ENCODE measurements at regions not wholly inside any gene's neighbourhood (a gene's known extent, or its start where the extent isn't known, plus 50 kb on each side); places are given as distances from the start of the nearest gene placed in this dataset.

- Mint-ChIP-seq H3K27me3 (ENCODE audit: low read depth) (no peaks in the 10 kb centered on the region), H3K9me3 (peaks cover 7% of the 10 kb centered on the region), H3K36me3 (ENCODE audit: low read depth) (peaks cover 2% of the 10 kb centered on the region), H3K4me1 (no peaks in the 10 kb centered on the region), H3K4me3 (no peak overlapping the region), H3K27ac (ENCODE audit: unreplicated experiment) (no peak overlapping the region)
- DNase-seq (ENCODE audit: low read depth, low spot score) = no peak
- no peak for TF ChIP-seq CTCF (conservative IDR thresholded peaks at IDR 0.05)
These were observed 54.6 kb upstream of the FAM3C start for GRCh38 chr7:121450631-121451198.

DNA sequence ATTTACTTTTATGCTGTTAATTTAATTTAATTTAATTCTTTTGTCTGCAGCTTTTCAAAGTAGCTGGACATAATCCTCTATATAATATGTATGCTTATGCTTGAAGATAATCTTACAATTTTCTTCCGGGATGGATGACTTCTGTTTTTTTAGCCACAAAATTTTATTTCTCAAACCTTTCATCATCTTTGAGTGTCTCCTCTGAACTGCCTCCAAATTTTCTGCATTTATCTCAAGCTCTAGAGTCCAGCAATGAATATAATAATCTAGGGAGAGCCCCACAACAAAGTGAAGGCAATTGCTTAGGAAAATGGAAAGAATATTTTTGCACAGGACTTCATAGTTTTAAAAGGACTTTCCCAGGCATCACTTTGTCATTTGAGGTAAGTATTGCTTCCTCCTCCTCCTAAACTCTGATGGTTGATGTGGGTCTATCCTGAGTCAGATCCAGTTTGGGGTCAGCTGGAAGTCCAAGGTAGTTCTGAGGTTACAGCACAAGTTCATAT lies 53.7 kb upstream of the FAM3C start:
- H3K4me1 Mint-ChIP-seq = no peaks in the 10 kb centered on the region
- no peaks in the 10 kb centered on the region for H3K27me3 Mint-ChIP-seq (ENCODE audit: low read depth)

DNA sequence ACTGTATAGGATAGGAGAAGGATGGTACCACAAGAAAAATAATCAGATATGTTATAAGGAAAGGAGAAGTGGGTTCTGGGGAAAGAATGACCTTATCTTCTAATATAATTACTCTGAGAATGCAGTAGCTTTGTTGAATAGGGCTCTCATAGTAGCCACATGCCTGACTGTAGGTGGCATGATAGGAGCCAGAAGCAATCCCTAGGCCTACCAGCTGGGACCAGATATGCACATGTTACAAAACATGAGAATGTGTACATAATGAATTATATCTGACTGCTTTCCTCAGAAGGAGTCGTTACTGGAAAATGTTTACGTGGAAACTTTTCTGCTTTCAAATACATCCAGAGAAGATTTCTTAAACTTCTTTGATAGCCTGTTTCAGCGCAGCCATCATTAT lies 53.2 kb upstream of the FAM3C start:
- no peak for DNase-seq (ENCODE audit: low read depth, low spot score)
- H3K36me3 Mint-ChIP-seq (ENCODE audit: low read depth) = no peaks in the 10 kb centered on the region
- H3K4me1 Mint-ChIP-seq = no peaks in the 10 kb centered on the region
- no peak for TF ChIP-seq CTCF (conservative IDR thresholded peaks at IDR 0.05)
- peaks cover 7% of the 10 kb centered on the region for H3K9me3 Mint-ChIP-seq
- no peak overlapping the region for H3K4me3 Mint-ChIP-seq
- H3K27me3 Mint-ChIP-seq (ENCODE audit: low read depth) = no peaks in the 10 kb centered on the region
- H3K27ac Mint-ChIP-seq (ENCODE audit: unreplicated experiment) = no peak overlapping the region

More for the DNA sequence above, 53.7 kb upstream of the FAM3C start:
- TF ChIP-seq CTCF (conservative IDR thresholded peaks at IDR 0.05) = no peak
- Mint-ChIP-seq H3K9me3 (peaks cover 7% of the 10 kb centered on the region), H3K27ac (ENCODE audit: unreplicated experiment) (no peak overlapping the region), H3K4me3 (no peak overlapping the region), H3K36me3 (ENCODE audit: low read depth) (no peaks in the 10 kb centered on the region)
- DNase-seq (ENCODE audit: low read depth, low spot score) = no peak

GRCh38 chr7:121448429-121448828 lies 52.3 kb upstream of the FAM3C start:
- Mint-ChIP-seq H3K4me1 (no peaks in the 10 kb centered on the region), H3K27me3 (ENCODE audit: low read depth) (no peaks in the 10 kb centered on the region), H3K36me3 (ENCODE audit: low read depth) (no peaks in the 10 kb centered on the region), H3K27ac (ENCODE audit: unreplicated experiment) (no peak overlapping the region), H3K9me3 (peaks cover 3% of the 10 kb centered on the region), H3K4me3 (no peak overlapping the region)
- no peak for TF ChIP-seq CTCF (conservative IDR thresholded peaks at IDR 0.05)
- no peak for DNase-seq (ENCODE audit: low read depth, low spot score)

DNA sequence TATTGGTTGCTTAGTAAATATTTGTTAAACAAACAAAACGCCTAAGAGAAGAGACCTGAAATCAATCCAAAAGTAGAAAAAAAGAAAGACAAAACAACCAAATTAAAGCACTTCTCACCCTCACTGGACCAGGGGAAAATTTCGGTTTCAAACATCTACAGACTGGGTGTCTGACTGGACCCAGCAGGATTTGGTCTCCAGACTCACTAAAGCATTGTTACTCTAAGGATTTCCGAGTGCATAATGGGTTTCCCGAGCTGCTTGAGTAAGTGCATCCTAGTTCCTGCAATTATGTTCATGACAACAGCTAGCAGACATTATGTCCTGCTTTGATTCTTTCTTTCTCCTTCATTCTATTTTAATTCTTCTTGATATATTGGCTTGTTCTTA lies 51.8 kb upstream of the FAM3C start:
- no peak overlapping the region for H3K27ac Mint-ChIP-seq (ENCODE audit: unreplicated experiment)
- H3K9me3 Mint-ChIP-seq = no peaks in the 10 kb centered on the region
- no peak overlapping the region for H3K4me3 Mint-ChIP-seq
- TF ChIP-seq CTCF (conservative IDR thresholded peaks at IDR 0.05) = no peak
- DNase-seq (ENCODE audit: low read depth, low spot score) = no peak
- H3K4me1 Mint-ChIP-seq = no peaks in the 10 kb centered on the region
- H3K36me3 Mint-ChIP-seq (ENCODE audit: low read depth) = no peaks in the 10 kb centered on the region
- H3K27me3 Mint-ChIP-seq (ENCODE audit: low read depth) = no peaks in the 10 kb centered on the region

Measured in neural crest cell (in vitro differentiated cells).